Tongue (tissue), 1 donor: ENCODE measurements at regions not wholly inside any gene's neighbourhood (a gene's known extent, or its start where the extent isn't known, plus 50 kb on each side); places are given as distances from the start of the nearest gene placed in this dataset.

Experiments used
- DNase-seq: peaks from one replicate; pipeline ENCODE4 v3.0.0-alpha.2; 2015

GRCh38 chr3:135740751-135741150 lies 224.8 kb upstream of the PPP2R3A start:
- DNase-seq = no peak

GRCh38 chr3:135751991-135752390 lies 213.5 kb upstream of the PPP2R3A start:
- no peak for DNase-seq

GRCh38 chr3:135752851-135753250 lies 212.7 kb upstream of the PPP2R3A start:
- DNase-seq = peak; percentile 17

- DNase-seq = no peak
Measured at GRCh38 chr3:135753506-135753905, 212.0 kb upstream of the PPP2R3A start.

- DNase-seq = no peak
Measured at GRCh38 chr3:135755330-135756105, 210.0 kb upstream of the PPP2R3A start.

- no peak for DNase-seq
Measured at GRCh38 chr3:135756106-135756668, 209.3 kb upstream of the PPP2R3A start.

GRCh38 chr3:135757421-135757820 lies 208.1 kb upstream of the PPP2R3A start:
- no peak for DNase-seq

GRCh38 chr3:135758961-135759360 lies 206.6 kb upstream of the PPP2R3A start:
- DNase-seq = no peak

- DNase-seq = no peak
Measured at GRCh38 chr3:135759651-135760050, 205.9 kb upstream of the PPP2R3A start.

- DNase-seq = no peak
Measured at GRCh38 chr3:135760581-135760980, 204.9 kb upstream of the PPP2R3A start.

- DNase-seq = no peak
Measured at GRCh38 chr3:135762188-135762856, 203.2 kb upstream of the PPP2R3A start.

GRCh38 chr3:135766115-135766514 lies 199.4 kb upstream of the PPP2R3A start:
- no peak for DNase-seq

- no peak for DNase-seq
Measured at GRCh38 chr3:135771760-135772159, 193.8 kb upstream of the PPP2R3A start.

- no peak for DNase-seq
Measured at GRCh38 chr3:135779024-135779423, 186.5 kb upstream of the PPP2R3A start.

GRCh38 chr3:135779590-135780235 lies 185.8 kb upstream of the PPP2R3A start:
- DNase-seq = peak; percentile 22

GRCh38 chr3:135781026-135781815 lies 184.3 kb upstream of the PPP2R3A start:
- no peak for DNase-seq

GRCh38 chr3:135784557-135784956 lies 181.0 kb upstream of the PPP2R3A start:
- DNase-seq = no peak

GRCh38 chr3:135788146-135788545 lies 177.4 kb upstream of the PPP2R3A start:
- no peak for DNase-seq

GRCh38 chr3:135788978-135789377 lies 176.6 kb upstream of the PPP2R3A start:
- no peak for DNase-seq

GRCh38 chr3:135792174-135792573 lies 173.4 kb upstream of the PPP2R3A start:
- no peak for DNase-seq

- DNase-seq = no peak
Measured at GRCh38 chr3:135792858-135793475, 172.6 kb upstream of the PPP2R3A start.

- no peak for DNase-seq
Measured at GRCh38 chr3:135800071-135800549, 165.4 kb upstream of the PPP2R3A start.
